ENCODE measurements at regions not wholly inside any gene's neighbourhood (a gene's known extent, or its start where the extent isn't known, plus 50 kb on each side); places are given as distances from the start of the nearest gene placed in this dataset.

DNA sequence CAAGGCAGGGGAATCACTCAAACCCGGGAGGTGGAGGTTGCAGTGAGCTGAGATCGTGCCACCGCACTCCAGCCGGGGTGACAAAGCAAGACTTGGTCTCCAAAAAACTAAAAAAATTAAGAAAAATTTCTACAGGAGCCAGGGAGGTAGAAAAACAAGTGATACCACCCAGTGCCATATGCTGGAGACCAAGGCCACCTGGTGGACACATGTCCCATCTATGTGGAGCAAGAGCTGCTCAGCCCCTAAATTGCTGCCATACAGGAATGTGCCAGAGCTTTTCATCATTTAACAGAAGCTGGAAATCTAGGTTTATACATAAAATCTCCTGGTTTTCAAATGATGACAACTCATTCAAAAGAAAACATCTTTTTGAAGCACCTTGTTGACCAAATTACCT is 61.4 kb upstream of the ELK3 start:
- no peak for DNase-seq (ENCODE audit: low spot score)

DNA sequence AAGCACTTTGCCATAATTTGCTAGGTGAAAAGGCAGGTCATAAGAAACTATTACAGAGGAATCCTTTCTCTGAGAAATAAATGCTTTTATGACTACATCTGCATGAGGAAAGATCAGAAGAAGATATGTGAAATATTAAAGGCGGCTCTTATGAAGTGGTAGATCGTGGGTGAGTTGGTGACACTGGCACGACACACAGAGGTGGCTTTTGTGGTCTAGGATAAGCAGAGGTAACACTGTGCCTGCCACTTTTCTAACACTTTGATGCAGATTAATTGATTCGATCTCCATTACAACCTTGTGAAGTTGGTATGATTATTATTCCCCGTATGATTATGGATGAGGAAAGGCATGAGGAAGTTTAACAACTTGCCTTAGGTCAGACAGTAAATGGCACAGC is 60.0 kb upstream of the ELK3 start:
- no peak for DNase-seq (ENCODE audit: low spot score)

- no peak for DNase-seq (ENCODE audit: low spot score)
Observed at GRCh38 chr12:96136161-96136560, 58.0 kb upstream of the ELK3 start.

DNA sequence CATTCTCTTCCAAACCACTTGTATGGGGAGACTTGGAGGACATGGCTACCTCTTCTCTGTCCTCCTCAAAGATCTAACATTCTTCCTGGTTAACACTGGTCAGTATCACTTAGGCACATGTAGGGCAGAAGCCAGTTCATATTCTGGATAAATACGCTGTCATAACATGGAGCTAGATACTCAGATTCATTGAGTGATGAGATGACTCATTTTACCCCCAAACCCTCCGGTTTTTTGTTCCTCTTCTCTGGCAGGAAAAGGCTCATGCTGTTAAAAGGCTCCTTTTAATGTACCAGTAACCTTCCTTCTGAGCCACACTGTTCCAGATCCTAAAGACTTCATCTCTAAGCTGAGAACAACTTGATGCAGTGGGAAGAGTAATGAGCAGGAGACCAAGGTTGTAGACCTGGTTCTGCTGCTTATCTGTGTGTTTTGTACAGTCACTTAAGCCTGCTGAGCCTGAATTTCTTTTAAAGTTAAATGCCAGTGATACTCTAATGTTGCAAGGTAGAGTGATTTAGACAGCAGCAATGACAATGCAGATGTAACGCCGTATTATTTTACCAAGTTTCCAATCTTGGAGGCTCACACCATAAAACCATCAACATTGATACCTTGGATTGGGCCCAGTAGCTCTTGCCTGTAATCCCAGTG is 57.3 kb upstream of the ELK3 start:
- DNase-seq (ENCODE audit: low spot score) = no peak

DNA sequence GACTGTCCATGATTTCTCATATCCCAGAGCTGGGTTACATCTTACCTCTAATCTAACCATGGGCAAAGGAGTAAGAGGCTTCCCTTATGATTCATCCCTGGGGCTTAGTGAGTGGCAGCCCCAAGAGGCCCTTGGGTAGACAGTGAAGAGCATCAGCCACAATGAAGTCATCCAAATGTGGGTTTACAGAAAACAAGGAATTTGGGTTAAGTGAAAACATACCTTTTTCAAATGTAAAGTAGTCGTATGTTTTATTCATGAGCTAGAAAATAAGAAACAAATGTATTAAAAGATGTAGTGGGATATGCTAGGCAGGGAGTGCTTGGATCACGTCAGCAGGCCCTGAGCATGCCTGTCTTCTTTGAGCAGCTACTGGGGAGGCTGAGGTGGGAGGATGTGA is 54.0 kb upstream of the ELK3 start:
- no peak for DNase-seq (ENCODE audit: low spot score)

GRCh38 chr12:96141216-96141912 is 52.8 kb upstream of the ELK3 start:
- DNase-seq (ENCODE audit: low spot score) = no peak

DNA sequence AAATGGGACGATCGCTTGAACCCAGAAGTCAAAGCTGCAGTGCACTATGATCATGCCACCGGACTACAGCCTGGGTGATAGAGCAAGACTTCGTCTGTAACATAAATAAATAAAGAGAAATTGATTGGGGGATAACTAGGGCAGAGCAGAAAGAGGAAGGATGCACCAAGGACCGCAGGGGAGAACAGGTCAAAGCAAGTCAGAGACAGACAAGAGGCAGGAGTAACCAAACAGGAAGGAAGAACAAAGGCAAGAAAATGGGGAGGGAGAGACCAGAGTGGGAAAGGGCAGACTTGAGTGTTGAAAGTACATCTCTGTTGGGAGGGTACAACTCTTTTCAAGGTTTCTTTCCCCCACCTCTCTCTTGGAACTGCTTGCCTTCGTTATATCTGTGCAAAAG is 50.8 kb upstream of the ELK3 start:
- DNase-seq (ENCODE audit: low spot score) = no peak

- no peak for DNase-seq (ENCODE audit: low spot score)
Observed at GRCh38 chr12:96143827-96144565, 50.2 kb upstream of the ELK3 start.
